Breast epithelium (tissue), 4 donors: ENCODE measurements at regions not wholly inside any gene's neighbourhood (a gene's known extent, or its start where the extent isn't known, plus 50 kb on each side); places are given as distances from the start of the nearest gene placed in this dataset.

Experiments
- DNase-seq, 2 donors: peaks; one replicate each; pipeline ENCODE4 v3.0.0-alpha.2; 2019; ENCODE audit warnings: low spot score in 2 of 2
- H3K27ac ChIP-seq, 2 donors: fragments of 200-600 bp; sonication (generic) in 1 of 2; one replicate each; pipeline ENCODE4 v1.5.1; 2016 to 2019; ENCODE audit warnings: mild to moderate bottlenecking in 1 of 2
- H3K27me3 ChIP-seq, 2 donors: fragments of 200-600 bp; sonication (generic) in 1 of 2; one replicate each; pipeline versions ENCODE4 v1.5.1 to v1.6.0; 2017 to 2019; ENCODE audit warnings: control low read depth in 1 of 2, mild to moderate bottlenecking in 1 of 2
- H3K36me3 ChIP-seq: fragments of 200-600 bp; one replicate; pipeline ENCODE4 v1.5.1; 2019
- H3K4me1 ChIP-seq, 2 donors: fragments of 200-600 bp; sonication (generic); one replicate each; pipeline ENCODE4 v1.5.1; 2016 to 2019; ENCODE audit warnings: control low read depth in 1 of 2
- H3K4me3 ChIP-seq, 3 donors: fragments of 200-600 bp; sonication (generic); 1 replicate in 2 of 3; 2 replicates in 1 of 3; pipeline ENCODE4 v1.5.1; 2016 to 2019; ENCODE audit warnings: mild to moderate bottlenecking in 3 of 3, moderate library complexity in 2 of 3
- H3K9me3 ChIP-seq, 2 donors: fragments of 200-600 bp; sonication (generic) in 1 of 2; one replicate each; pipeline ENCODE4 v1.5.1; 2016 to 2019; ENCODE audit warnings: control low read depth in 1 of 2
- CTCF ChIP-seq, 3 donors: fragments of 450-650 bp; IDR thresholded peaks; one replicate each; pipeline ENCODE4 v1.5.1; 2016 to 2017; ENCODE audit warnings: antibody characterized with exemption in 3 of 3, mild to moderate bottlenecking in 3 of 3, moderate library complexity in 3 of 3
- POLR2A ChIP-seq: fragments of 450-650 bp; IDR thresholded peaks from one replicate; pipeline ENCODE4 v1.6.1; 2016; ENCODE audit warnings: antibody characterized with exemption, mild to moderate bottlenecking, moderate library complexity
- POLR2AphosphoS5 ChIP-seq, 3 donors: sonication (generic); formaldehyde crosslinking; IDR thresholded peaks; one replicate each; pipeline ENCODE4 v1.6.1; 2017; ENCODE audit warnings: antibody characterized with exemption in 3 of 3
- intact Hi-C: fragments of 100-400 bp; cut with DNase I; formaldehyde crosslinking; loops from one replicate; pipeline ENCODE4 v1.15.1; 2023; ENCODE audit warnings: low total_unique reads

DNA sequence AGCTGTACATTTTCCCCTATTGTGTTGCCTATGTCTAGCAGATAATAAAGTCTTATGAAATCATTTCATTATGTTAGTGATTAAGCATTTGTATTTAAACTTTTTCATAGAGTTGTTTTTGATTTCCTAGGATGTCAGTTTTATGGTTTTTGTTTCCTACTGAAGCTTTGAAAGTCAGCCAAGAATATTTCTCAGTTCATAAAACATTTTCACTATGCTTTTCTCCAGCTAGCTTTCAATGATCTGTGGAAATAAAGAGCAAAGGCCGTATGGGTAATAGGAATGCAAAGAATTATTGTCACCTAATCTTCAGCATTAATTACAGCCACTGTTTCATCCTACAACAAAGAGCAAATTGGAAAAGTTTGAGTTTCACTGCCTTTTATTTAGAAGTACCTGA, 145.7 kb upstream of the NUDT6 start:
- Histone ChIP-seq H3K27me3 (no peaks in the 10 kb centered on the region), H3K4me3 (no peak overlapping the region), H3K9me3 (no peaks in the 10 kb centered on the region), H3K27ac (no peak overlapping the region), H3K4me1 (no peaks in the 10 kb centered on the region), H3K36me3 (no peaks in the 10 kb centered on the region)
- TF ChIP-seq POLR2A = no peak
- no peak for TF ChIP-seq POLR2AphosphoS5 (IDR thresholded peaks at IDR 0.05)
- TF ChIP-seq CTCF (IDR thresholded peaks at IDR 0.05) = no peak
- intact Hi-C loops = no loop called here
- DNase-seq = no peak

DNA sequence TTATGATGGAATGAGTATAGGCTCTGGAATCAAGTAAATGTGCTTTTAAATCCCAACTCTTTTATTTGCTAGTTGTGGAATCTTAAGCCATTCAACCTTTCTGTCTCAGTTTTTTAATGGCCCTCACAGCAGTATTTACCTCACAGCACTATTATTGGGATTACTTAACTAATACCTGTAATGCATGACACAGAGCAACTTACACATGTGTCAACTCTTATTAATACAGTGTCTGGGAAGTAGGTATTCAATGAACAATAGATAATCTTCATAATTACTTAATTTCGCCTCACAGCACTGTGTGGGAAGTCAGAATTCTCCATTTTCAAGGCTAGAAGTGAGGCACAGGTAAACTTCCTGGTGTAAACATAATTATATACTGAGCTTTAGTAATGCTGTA, 149.7 kb upstream of the NUDT6 start:
- DNase-seq = no peak
- Histone ChIP-seq H3K36me3 (no peaks in the 10 kb centered on the region), H3K9me3 (no peaks in the 10 kb centered on the region), H3K4me3 (no peak overlapping the region), H3K4me1 (no peaks in the 10 kb centered on the region), H3K27ac (no peak overlapping the region), H3K27me3 (no peaks in the 10 kb centered on the region)
- no peak for TF ChIP-seq CTCF (IDR thresholded peaks at IDR 0.05)
- no peak for TF ChIP-seq POLR2A
- no peak for TF ChIP-seq POLR2AphosphoS5 (IDR thresholded peaks at IDR 0.05)
- intact Hi-C loops = no loop called here

GRCh38 chr4:123073650-123074049, 151.3 kb upstream of the NUDT6 start:
- intact Hi-C loops = no loop called here
- Histone ChIP-seq H3K9me3 (no peaks in the 10 kb centered on the region), H3K4me3 (no peak overlapping the region), H3K27ac (no peak overlapping the region), H3K36me3 (no peaks in the 10 kb centered on the region), H3K27me3 (no peaks in the 10 kb centered on the region), H3K4me1 (no peaks in the 10 kb centered on the region)
- DNase-seq = no peak
- TF ChIP-seq POLR2AphosphoS5 (IDR thresholded peaks at IDR 0.05) (no peak), POLR2A (no peak)

GRCh38 chr4:123077330-123077729, 154.9 kb upstream of the NUDT6 start:
- no peaks in the 10 kb centered on the region for H3K27me3 ChIP-seq
- H3K4me3 ChIP-seq = no peak overlapping the region
- H3K9me3 ChIP-seq = no peaks in the 10 kb centered on the region
- no peaks in the 10 kb centered on the region for H3K4me1 ChIP-seq
- no peak for TF ChIP-seq POLR2AphosphoS5 (IDR thresholded peaks at IDR 0.05)
- TF ChIP-seq POLR2A = no peak
- TF ChIP-seq CTCF (IDR thresholded peaks at IDR 0.05) = no peak
- H3K27ac ChIP-seq = no peak overlapping the region
- intact Hi-C loops = no loop called here
- DNase-seq = no peak
- H3K36me3 ChIP-seq = no peaks in the 10 kb centered on the region

DNA sequence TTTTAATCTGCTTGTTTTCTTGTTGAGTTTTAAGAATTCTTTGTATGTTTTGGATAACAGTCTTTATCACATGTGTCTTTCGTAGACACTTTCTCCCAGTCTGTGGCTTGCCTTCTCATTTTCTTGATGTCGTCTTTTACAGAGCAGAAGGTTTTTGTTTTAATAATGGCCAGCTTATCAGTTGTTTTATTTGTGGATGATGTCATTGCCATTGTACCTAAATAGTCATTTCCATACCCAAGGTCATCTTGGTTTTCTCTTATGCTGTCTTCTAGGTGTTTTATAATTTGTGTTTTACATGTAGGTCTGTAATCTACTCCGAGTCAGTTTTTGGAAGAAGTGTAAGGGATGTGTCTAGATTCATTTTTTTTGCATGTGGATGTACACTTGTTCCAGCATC, 159.6 kb upstream of the NUDT6 start:
- Histone ChIP-seq H3K36me3 (no peaks in the 10 kb centered on the region), H3K4me1 (no peaks in the 10 kb centered on the region), H3K4me3 (no peak overlapping the region), H3K27ac (no peak overlapping the region), H3K9me3 (no peaks in the 10 kb centered on the region), H3K27me3 (no peaks in the 10 kb centered on the region)
- intact Hi-C loops = no loop called here
- no peak for DNase-seq
- TF ChIP-seq POLR2AphosphoS5 (IDR thresholded peaks at IDR 0.05) = no peak
- no peak for TF ChIP-seq CTCF (IDR thresholded peaks at IDR 0.05)
- TF ChIP-seq POLR2A = no peak

- intact Hi-C loops = no loop called here
- Histone ChIP-seq H3K4me3 (no peak overlapping the region), H3K4me1 (no peaks in the 10 kb centered on the region), H3K27ac (no peak overlapping the region), H3K36me3 (no peaks in the 10 kb centered on the region), H3K9me3 (no peaks in the 10 kb centered on the region), H3K27me3 (no peaks in the 10 kb centered on the region)
- DNase-seq = no peak
- TF ChIP-seq CTCF (IDR thresholded peaks at IDR 0.05) = no peak
- no peak for TF ChIP-seq POLR2AphosphoS5 (IDR thresholded peaks at IDR 0.05)
- no peak for TF ChIP-seq POLR2A
Observed at GRCh38 chr4:123083646-123084045, 161.2 kb upstream of the NUDT6 start.
